HCT116 (cell line): ENCODE measurements at regions not wholly inside any gene's neighbourhood (a gene's known extent, or its start where the extent isn't known, plus 50 kb on each side); places are given as distances from the start of the nearest gene placed in this dataset.
"Not testable (repeated sequence)": the region's sequence is repeated elsewhere in the genome, so short reads cannot be mapped to it uniquely, and the experiment has no call there.

Experiments used
- ATAC-seq: fragments of 200-7000 bp; cut with Tn5 transposase; 2 replicates; pipeline ENCODE4 v1.9.1; 2020; ENCODE audit warnings: mild to moderate bottlenecking, moderate library complexity
- BruUV-seq: library from RNA; stranded (reverse); fragments of 400-500 nt; replicated peaks from 2 replicates; lab custom pipeline; 2021; lab: Mats Ljungman, UMichigan
- CTCF ChIA-PET: fragments of 300-600 bp; sonication (Branson Sonifier 250); formaldehyde crosslinking; loops from one replicate; lab custom pipeline; 2021; ENCODE audit warnings: antibody characterized with exemption; lab: Charles Lee
- POLR2A ChIA-PET: fragments of 300-600, 350-600 bp; sonication (Branson Sonifier 250); formaldehyde crosslinking; loops from one replicate; lab custom pipeline; 2021; ENCODE audit warnings: antibody characterized with exemption; lab: Charles Lee
- RAD21 ChIA-PET, 2 experiments: fragments of 300-600 bp; sonication (Branson Sonifier 250); formaldehyde crosslinking; loops; one replicate each; lab custom pipeline; 2023; ENCODE audit warnings: low total read pairs in 2 of 2; ENCODE audit not compliant: uncharacterized antibody in 2 of 2, unreplicated experiment in 2 of 2, low non-redundant PET in 1 of 2; lab: Charles Lee
- DNase-seq: peaks from one replicate; pipeline ENCODE4 v3.0.0-alpha.2; 2010; ENCODE audit warnings: low read depth, low spot score
- H2AFZ ChIP-seq: fragments of 200-600 bp; shearing (Covaris generic), sonication (generic); 2 replicates; pipeline ENCODE4 v1.6.1; 2017; ENCODE audit warnings: low read depth, mixed run types, mixed read lengths, antibody characterized with exemption, low read length; ENCODE audit not compliant: poor library complexity, severe bottlenecking
- H3K27ac ChIP-seq: 2 replicates; pipeline ENCODE4 v1.5.1; 2012; ENCODE audit warnings: low read depth, low read length
- H3K27me3 ChIP-seq: fragments of 200-600 bp; sonication (generic); 2 replicates; pipeline ENCODE4 v1.6.1; 2016; ENCODE audit warnings: mixed run types, low read length, mixed read lengths; ENCODE audit not compliant: insufficient read depth
- H3K36me3 ChIP-seq, 2 experiments: fragments of 200-500 bp in 1 of 2; fragments of 200-600 bp in 1 of 2; sonication (Bioruptor generic) in 1 of 2; sonication (generic) in 1 of 2; 2 replicates each; pipeline versions ENCODE4 v1.5.1 to v1.6.1; 2014 to 2016; ENCODE audit warnings: low read length in 2 of 2, inconsistent platforms in 1 of 2, mixed read lengths in 1 of 2, mixed run types in 1 of 2; ENCODE audit not compliant: insufficient read depth in 2 of 2, control insufficient read depth in 1 of 2
- H3K4me1 ChIP-seq, 2 experiments: fragments of 200-600 bp in 1 of 2; sonication (generic) in 1 of 2; 2 replicates each; pipeline versions ENCODE4 v1.5.1 to v1.6.1; 2012 to 2017; ENCODE audit warnings: low read length in 2 of 2, inconsistent platforms in 1 of 2, mild to moderate bottlenecking in 1 of 2, mixed read lengths in 1 of 2, mixed run types in 1 of 2, moderate library complexity in 1 of 2; ENCODE audit not compliant: insufficient read depth in 2 of 2, control insufficient read depth in 1 of 2
- H3K4me2 ChIP-seq: fragments of 200-600 bp; sonication (generic); 2 replicates; pipeline ENCODE4 v1.6.1; 2017; ENCODE audit warnings: mixed run types, low read length, mixed read lengths
- H3K4me3 ChIP-seq, 2 experiments: fragments of 200-600 bp in 1 of 2; sonication (generic) in 1 of 2; replicated peaks in 1 of 2; 2 replicates each; pipeline ENCODE4 v1.5.1; 2011 to 2016; ENCODE audit warnings: low read length in 2 of 2, control low read depth in 1 of 2, low read depth in 1 of 2, mild to moderate bottlenecking in 1 of 2, mixed read lengths in 1 of 2, mixed run types in 1 of 2
- H3K79me2 ChIP-seq: fragments of 200-600 bp; sonication (generic); 2 replicates; pipeline ENCODE4 v1.6.1; 2017; ENCODE audit warnings: mild to moderate bottlenecking, mixed run types, low read length, moderate library complexity, mixed read lengths; ENCODE audit not compliant: insufficient read depth
- H3K9ac ChIP-seq: fragments of 200-600 bp; sonication (generic); 2 replicates; pipeline ENCODE4 v1.6.1; 2016; ENCODE audit warnings: low read length, mixed read lengths
- H3K9me2 ChIP-seq: fragments of 200-600 bp; sonication (generic), shearing (Covaris generic); 2 replicates; pipeline ENCODE4 v1.6.1; 2017; ENCODE audit warnings: mixed run types, mild to moderate bottlenecking, moderate library complexity; ENCODE audit not compliant: insufficient read depth
- H3K9me3 ChIP-seq, 2 experiments: fragments of 200-500 bp in 1 of 2; fragments of 200-600 bp in 1 of 2; sonication (Bioruptor generic) in 1 of 2; sonication (generic) in 1 of 2; 2 replicates each; pipeline ENCODE4 v1.6.1; 2014 to 2017; ENCODE audit warnings: low read length in 2 of 2, mixed read lengths in 2 of 2, inconsistent platforms in 1 of 2, low read depth in 1 of 2, mild to moderate bottlenecking in 1 of 2, mixed run types in 1 of 2, moderate library complexity in 1 of 2; ENCODE audit not compliant: control insufficient read depth in 1 of 2, insufficient read depth in 1 of 2
- H4K20me1 ChIP-seq: fragments of 200-600 bp; sonication (generic), shearing (Covaris generic); 2 replicates; pipeline ENCODE4 v1.6.1; 2017; ENCODE audit warnings: mixed run types, mild to moderate bottlenecking, moderate library complexity; ENCODE audit not compliant: insufficient read depth
- intact Hi-C: fragments of 100-400 bp; cut with micrococcal nuclease; formaldehyde crosslinking; loops from 2 replicates; pipeline ENCODE4 v1.10.0; 2022

GRCh38 chr15:84157857-84158256 is 77.7 kb upstream of the GOLGA6L4 start:
- CTCF ChIA-PET, POLR2A ChIA-PET, intact Hi-C loops, RAD21 ChIA-PET, BruUV-seq, H3K9ac ChIP-seq, H2AFZ ChIP-seq, H3K4me1 ChIP-seq, H3K9me2 ChIP-seq, H4K20me1 ChIP-seq, H3K4me3 ChIP-seq, H3K4me2 ChIP-seq, H3K9me3 ChIP-seq, ATAC-seq, H3K79me2 ChIP-seq, H3K27ac ChIP-seq, DNase-seq, H3K27me3 ChIP-seq, H3K36me3 ChIP-seq: not testable (repeated sequence)

- RAD21 ChIA-PET, H3K36me3 ChIP-seq, H3K79me2 ChIP-seq, H3K4me3 ChIP-seq, H2AFZ ChIP-seq, H3K4me2 ChIP-seq, H3K9ac ChIP-seq, ATAC-seq, H3K9me2 ChIP-seq, CTCF ChIA-PET, H3K4me1 ChIP-seq, H4K20me1 ChIP-seq, BruUV-seq, H3K9me3 ChIP-seq, H3K27ac ChIP-seq, H3K27me3 ChIP-seq, DNase-seq, intact Hi-C loops, POLR2A ChIA-PET: not testable (repeated sequence)
Measured at GRCh38 chr15:84159346-84160269, 76.0 kb upstream of the GOLGA6L4 start.

- CTCF ChIA-PET, H3K27me3 ChIP-seq, H2AFZ ChIP-seq, H3K9me3 ChIP-seq, BruUV-seq, H3K9ac ChIP-seq, H3K36me3 ChIP-seq, POLR2A ChIA-PET, H3K4me2 ChIP-seq, intact Hi-C loops, H3K27ac ChIP-seq, H3K4me1 ChIP-seq, RAD21 ChIA-PET, H3K4me3 ChIP-seq, DNase-seq, H4K20me1 ChIP-seq, H3K79me2 ChIP-seq, H3K9me2 ChIP-seq: not testable (repeated sequence)
- ATAC-seq: peak; percentile 75
Measured at GRCh38 chr15:84164423-84165292, 70.9 kb upstream of the GOLGA6L4 start.

- BruUV-seq, DNase-seq, H3K27me3 ChIP-seq, H4K20me1 ChIP-seq, intact Hi-C loops, RAD21 ChIA-PET, ATAC-seq, POLR2A ChIA-PET, H3K36me3 ChIP-seq, H3K9ac ChIP-seq, H3K27ac ChIP-seq, CTCF ChIA-PET, H3K4me1 ChIP-seq, H3K9me2 ChIP-seq, H3K4me3 ChIP-seq, H3K9me3 ChIP-seq, H3K79me2 ChIP-seq, H3K4me2 ChIP-seq, H2AFZ ChIP-seq: not testable (repeated sequence)
Measured at GRCh38 chr15:84170029-84170428, 65.5 kb upstream of the GOLGA6L4 start.
